ENCODE measurements at regions not wholly inside any gene's neighbourhood (a gene's known extent, or its start where the extent isn't known, plus 50 kb on each side); places are given as distances from the start of the nearest gene placed in this dataset.

DNA sequence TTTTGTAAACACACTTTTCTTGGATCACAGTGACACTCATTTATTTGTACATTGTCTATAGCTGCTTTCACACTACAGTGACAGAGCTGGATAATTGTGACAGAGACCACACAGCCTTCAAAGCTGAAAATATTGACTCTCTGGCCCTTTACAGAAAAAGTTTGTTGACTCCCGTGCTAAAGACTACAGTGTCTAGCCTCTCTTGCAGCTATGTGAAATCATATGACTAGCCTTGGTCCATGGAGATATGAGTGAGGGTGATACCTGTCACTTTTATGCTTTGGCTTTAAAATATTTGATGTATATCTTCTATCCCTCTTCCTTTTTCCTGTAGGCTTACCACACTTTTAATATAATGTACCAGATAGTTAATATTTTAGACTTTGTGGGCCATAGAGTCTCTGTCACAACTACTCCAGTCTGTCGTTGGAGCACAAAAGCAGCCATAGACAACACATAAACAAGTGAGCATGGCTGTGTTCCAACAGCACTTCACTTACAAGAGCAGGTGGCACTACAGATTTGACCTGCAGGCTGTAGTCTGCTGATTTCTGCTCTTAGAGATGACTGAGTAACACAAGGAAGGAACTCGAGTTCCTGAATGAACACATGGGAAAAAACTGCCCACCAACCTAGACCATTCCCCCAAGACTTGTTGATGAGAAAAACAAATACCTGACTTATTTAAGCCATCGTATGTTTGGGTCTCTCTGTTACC is 73.5 kb upstream of the ANKRD55 start:
- no peak overlapping the region for H3K4me2 ChIP-seq (ENCODE audit: low read length)
- no peak overlapping the region for H2BK120ac ChIP-seq (ENCODE audit: insufficient read depth, low read length, poor library complexity)
- peak overlapping the region; percentile 48 for H2BK12ac ChIP-seq (ENCODE audit: low read length)
- H3K36me3 ChIP-seq (ENCODE audit: control insufficient read depth in 1 of 2, insufficient read depth in 2 of 2, low read length in 2 of 2): peaks cover 0 to 1% of the 10 kb centered on the region in 2 experiments
- H3K27ac ChIP-seq (ENCODE audit: low read depth, low read length): no peak overlapping the region
- H2BK5ac ChIP-seq (ENCODE audit: low read depth, low read length, poor library complexity): no peak overlapping the region
- H3K4me3 ChIP-seq (ENCODE audit: low read depth, low read length): no peak overlapping the region
- H3K79me2 ChIP-seq (ENCODE audit: control insufficient read depth, insufficient read depth, low read length, poor library complexity): no peaks in the 10 kb centered on the region
- H4K91ac ChIP-seq (ENCODE audit: low read depth, low read length): no peak overlapping the region
- H3K9ac ChIP-seq (ENCODE audit: low read length): no peak overlapping the region
- peak overlapping the region; percentile 12 for H3K23ac ChIP-seq (ENCODE audit: low read length)
- H3K4ac ChIP-seq (ENCODE audit: low read depth, low read length): no peak overlapping the region
- no peaks in the 10 kb centered on the region for H3K27me3 ChIP-seq (ENCODE audit: insufficient read depth, low read length)
- WGBS (ENCODE audit: extremely low coverage, insufficient coverage, insufficient read length): no CpG with 5 or more reads among the region's 4 CpGs
- H2AK5ac ChIP-seq (ENCODE audit: low read length): no peak overlapping the region
- no peak overlapping the region for H4K12ac ChIP-seq (ENCODE audit: low read depth, low read length)
- peaks cover 0 to 3% of the 10 kb centered on the region in 2 experiments for H3K4me1 ChIP-seq (ENCODE audit: control insufficient read depth in 1 of 2, insufficient read depth in 2 of 2, low read length in 2 of 2)
- no peak overlapping the region for H3K18ac ChIP-seq (ENCODE audit: low read length)
- H2AFZ ChIP-seq (ENCODE audit: insufficient read depth, low read length, poor library complexity): no peak overlapping the region
- H3K9me3 ChIP-seq (ENCODE audit: insufficient read depth, low read depth, low read length): peaks cover 3% of the 10 kb centered on the region
- H3K79me1 ChIP-seq (ENCODE audit: low read length): no peaks in the 10 kb centered on the region
- H3K14ac ChIP-seq (ENCODE audit: low read length): no peak overlapping the region
- no peak overlapping the region for H4K8ac ChIP-seq (ENCODE audit: low read depth, low read length)
- DNase-seq: no peak

DNA sequence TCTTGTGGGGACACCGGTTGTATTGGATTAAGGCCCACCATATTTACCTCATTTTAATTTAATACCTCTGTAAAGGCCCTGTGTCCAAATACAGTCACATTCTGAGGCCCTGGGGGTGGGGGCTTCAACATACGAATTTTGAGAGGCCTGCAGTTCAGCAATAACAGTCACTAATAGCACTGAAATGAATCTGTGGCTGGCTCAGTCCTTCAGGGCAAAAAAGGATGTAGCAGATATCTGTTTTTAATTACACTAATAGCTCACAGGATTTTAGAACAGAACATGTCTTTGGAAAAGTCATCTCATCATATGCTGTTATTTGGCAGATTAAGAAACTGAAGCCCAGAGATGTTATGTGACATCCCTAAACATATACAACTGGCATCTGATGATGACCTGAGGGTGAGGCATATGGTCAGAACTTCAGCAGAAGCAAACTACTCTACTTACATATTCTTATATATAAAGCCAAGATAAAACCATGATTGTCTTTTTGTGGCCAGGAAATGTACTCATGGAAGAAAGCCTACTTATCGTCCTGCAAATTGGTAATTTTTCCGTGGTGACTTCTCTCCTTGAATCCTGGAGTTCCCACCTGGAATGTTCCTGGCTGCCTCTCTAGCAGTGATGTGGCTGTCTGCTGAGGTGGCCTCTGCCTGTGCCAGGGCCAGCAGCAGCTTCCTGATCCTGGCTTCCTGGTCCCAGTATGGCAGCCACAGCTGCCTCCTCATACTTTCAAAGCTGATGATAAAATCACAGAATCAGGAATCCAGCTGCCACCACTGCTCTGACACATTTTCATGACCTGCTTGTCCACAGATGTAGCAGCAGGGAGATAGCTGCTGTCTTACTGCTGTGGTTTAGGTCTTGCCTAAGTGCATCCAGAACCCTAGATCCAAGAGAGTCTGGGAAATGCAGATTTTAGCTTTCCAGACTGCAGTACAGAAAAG is 72.1 kb upstream of the ANKRD55 start:
- Histone ChIP-seq H3K4me1 (ENCODE audit: control insufficient read depth in 1 of 2, insufficient read depth in 2 of 2, low read length in 2 of 2) (peaks cover 0 to 3% of the 10 kb centered on the region in 2 experiments), H3K18ac (ENCODE audit: low read length) (no peak overlapping the region), H3K9ac (ENCODE audit: low read length) (no peak overlapping the region), H3K4ac (ENCODE audit: low read depth, low read length) (no peak overlapping the region), H3K27ac (ENCODE audit: low read depth, low read length) (no peak overlapping the region), H2AK5ac (ENCODE audit: low read length) (no peak overlapping the region), H4K91ac (ENCODE audit: low read depth, low read length) (no peak overlapping the region), H3K79me1 (ENCODE audit: low read length) (no peaks in the 10 kb centered on the region), H3K27me3 (ENCODE audit: insufficient read depth, low read length) (no peaks in the 10 kb centered on the region), H4K12ac (ENCODE audit: low read depth, low read length) (no peak overlapping the region), H2AFZ (ENCODE audit: insufficient read depth, low read length, poor library complexity) (no peak overlapping the region), H3K79me2 (ENCODE audit: control insufficient read depth, insufficient read depth, low read length, poor library complexity) (no peaks in the 10 kb centered on the region), H2BK12ac (ENCODE audit: low read length) (no peak overlapping the region), H3K36me3 (ENCODE audit: control insufficient read depth in 1 of 2, insufficient read depth in 2 of 2, low read length in 2 of 2) (peaks cover 0 to 1% of the 10 kb centered on the region in 2 experiments), H2BK120ac (ENCODE audit: insufficient read depth, low read length, poor library complexity) (no peak overlapping the region), H3K23ac (ENCODE audit: low read length) (no peak overlapping the region), H3K9me3 (ENCODE audit: insufficient read depth, low read depth, low read length) (peaks cover 3% of the 10 kb centered on the region), H2BK5ac (ENCODE audit: low read depth, low read length, poor library complexity) (no peak overlapping the region), H3K4me2 (ENCODE audit: low read length) (no peak overlapping the region), H3K4me3 (ENCODE audit: low read depth, low read length) (no peak overlapping the region), H4K8ac (ENCODE audit: low read depth, low read length) (no peak overlapping the region), H3K14ac (ENCODE audit: low read length) (no peak overlapping the region)
- DNase-seq: peak; percentile 69 to 85
- no CpG with 5 or more reads among the region's 4 CpGs for whole genome bisulfite sequencing (ENCODE audit: extremely low coverage, insufficient coverage, insufficient read length)

DNA sequence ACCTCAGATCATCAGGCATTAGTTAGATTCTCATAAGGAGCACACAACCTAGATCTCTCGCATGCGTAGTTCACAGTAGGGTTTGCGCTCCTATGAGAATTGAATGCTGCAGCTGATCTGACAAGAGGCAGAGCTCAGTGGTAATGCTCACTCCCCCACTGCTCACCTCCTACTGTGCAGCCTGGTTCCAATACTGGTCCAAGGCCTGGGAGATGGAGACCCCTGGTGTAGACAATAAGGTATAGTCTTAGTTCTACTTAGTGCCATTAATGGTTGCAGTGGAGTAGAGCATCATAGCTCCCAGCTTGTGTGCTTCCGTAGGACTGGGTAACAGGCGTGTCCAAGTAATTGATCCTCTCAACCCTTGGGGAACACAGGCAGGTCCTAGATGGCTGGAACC is 70.4 kb upstream of the ANKRD55 start:
- H3K14ac ChIP-seq (ENCODE audit: low read length): no peak overlapping the region
- no peak overlapping the region for H3K18ac ChIP-seq (ENCODE audit: low read length)
- no peak overlapping the region for H3K27ac ChIP-seq (ENCODE audit: low read depth, low read length)
- H3K9ac ChIP-seq (ENCODE audit: low read length): no peak overlapping the region
- no peak overlapping the region for H4K12ac ChIP-seq (ENCODE audit: low read depth, low read length)
- peaks cover 0 to 3% of the 10 kb centered on the region in 2 experiments for H3K4me1 ChIP-seq (ENCODE audit: control insufficient read depth in 1 of 2, insufficient read depth in 2 of 2, low read length in 2 of 2)
- H3K4ac ChIP-seq (ENCODE audit: low read depth, low read length): no peak overlapping the region
- no peak for DNase-seq
- no peaks in the 10 kb centered on the region for H3K79me1 ChIP-seq (ENCODE audit: low read length)
- no peak overlapping the region for H2AK5ac ChIP-seq (ENCODE audit: low read length)
- H3K9me3 ChIP-seq (ENCODE audit: insufficient read depth, low read depth, low read length): peaks cover 3% of the 10 kb centered on the region
- no peak overlapping the region for H2AFZ ChIP-seq (ENCODE audit: insufficient read depth, low read length, poor library complexity)
- H3K27me3 ChIP-seq (ENCODE audit: insufficient read depth, low read length): no peaks in the 10 kb centered on the region
- H2BK120ac ChIP-seq (ENCODE audit: insufficient read depth, low read length, poor library complexity): no peak overlapping the region
- no CpG with 5 or more reads among the region's 5 CpGs for WGBS (ENCODE audit: extremely low coverage, insufficient coverage, insufficient read length)
- H3K23ac ChIP-seq (ENCODE audit: low read length): no peak overlapping the region
- H2BK5ac ChIP-seq (ENCODE audit: low read depth, low read length, poor library complexity): no peak overlapping the region
- no peaks in the 10 kb centered on the region for H3K79me2 ChIP-seq (ENCODE audit: control insufficient read depth, insufficient read depth, low read length, poor library complexity)
- no peak overlapping the region for H3K4me3 ChIP-seq (ENCODE audit: low read depth, low read length)
- no peak overlapping the region for H4K91ac ChIP-seq (ENCODE audit: low read depth, low read length)
- H3K4me2 ChIP-seq (ENCODE audit: low read length): no peak overlapping the region
- H2BK12ac ChIP-seq (ENCODE audit: low read length): no peak overlapping the region
- H4K8ac ChIP-seq (ENCODE audit: low read depth, low read length): no peak overlapping the region
- H3K36me3 ChIP-seq (ENCODE audit: control insufficient read depth in 1 of 2, insufficient read depth in 2 of 2, low read length in 2 of 2): peaks cover 0 to 1% of the 10 kb centered on the region in 2 experiments

DNA sequence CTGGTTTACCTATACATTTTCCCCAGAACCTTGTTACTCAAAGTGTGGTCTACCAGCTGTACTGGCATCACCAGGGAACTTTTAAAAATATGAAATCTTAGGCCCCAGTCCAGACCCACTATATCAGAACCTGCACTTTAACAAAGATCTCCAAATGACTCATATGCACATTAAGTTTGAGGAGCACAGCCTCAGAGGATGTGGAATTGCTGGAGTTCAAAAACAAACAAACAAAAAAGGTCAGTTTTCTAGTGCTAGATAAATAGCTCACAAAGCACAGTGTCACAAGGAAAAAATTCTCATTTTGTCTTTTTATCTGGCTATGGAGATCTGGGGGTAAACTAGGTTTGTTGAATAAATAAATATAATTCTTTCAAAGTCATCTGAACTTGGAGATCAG is 68.9 kb upstream of the ANKRD55 start:
- no peak overlapping the region for H2AFZ ChIP-seq (ENCODE audit: insufficient read depth, low read length, poor library complexity)
- H2BK12ac ChIP-seq (ENCODE audit: low read length): no peak overlapping the region
- H3K14ac ChIP-seq (ENCODE audit: low read length): no peak overlapping the region
- DNase-seq: no peak
- H3K4me2 ChIP-seq (ENCODE audit: low read length): no peak overlapping the region
- peaks cover 0 to 1% of the 10 kb centered on the region in 2 experiments for H3K36me3 ChIP-seq (ENCODE audit: control insufficient read depth in 1 of 2, insufficient read depth in 2 of 2, low read length in 2 of 2)
- H3K79me1 ChIP-seq (ENCODE audit: low read length): no peaks in the 10 kb centered on the region
- H3K4ac ChIP-seq (ENCODE audit: low read depth, low read length): no peak overlapping the region
- H2BK5ac ChIP-seq (ENCODE audit: low read depth, low read length, poor library complexity): no peak overlapping the region
- no peaks in the 10 kb centered on the region for H3K79me2 ChIP-seq (ENCODE audit: control insufficient read depth, insufficient read depth, low read length, poor library complexity)
- H2AK5ac ChIP-seq (ENCODE audit: low read length): no peak overlapping the region
- H3K18ac ChIP-seq (ENCODE audit: low read length): no peak overlapping the region
- H3K9me3 ChIP-seq (ENCODE audit: insufficient read depth, low read depth, low read length): peaks cover 3% of the 10 kb centered on the region
- H3K23ac ChIP-seq (ENCODE audit: low read length): no peak overlapping the region
- H4K8ac ChIP-seq (ENCODE audit: low read depth, low read length): no peak overlapping the region
- no peak overlapping the region for H3K27ac ChIP-seq (ENCODE audit: low read depth, low read length)
- no peak overlapping the region for H3K9ac ChIP-seq (ENCODE audit: low read length)
- no peaks in the 10 kb centered on the region for H3K27me3 ChIP-seq (ENCODE audit: insufficient read depth, low read length)
- H4K12ac ChIP-seq (ENCODE audit: low read depth, low read length): no peak overlapping the region
- H4K91ac ChIP-seq (ENCODE audit: low read depth, low read length): no peak overlapping the region
- H3K4me1 ChIP-seq (ENCODE audit: control insufficient read depth in 1 of 2, insufficient read depth in 2 of 2, low read length in 2 of 2): peaks cover 0 to 3% of the 10 kb centered on the region in 2 experiments
- H3K4me3 ChIP-seq (ENCODE audit: low read depth, low read length): no peak overlapping the region
- H2BK120ac ChIP-seq (ENCODE audit: insufficient read depth, low read length, poor library complexity): no peak overlapping the region
